GM23338 (cell line): ENCODE measurements at regions not wholly inside any gene's neighbourhood (a gene's known extent, or its start where the extent isn't known, plus 50 kb on each side); places are given as distances from the start of the nearest gene placed in this dataset.

Experiments used
- ATAC-seq: fragments of 200-7000 bp; cut with Tn5 transposase; 3 replicates; pipeline ENCODE4 v1.9.1; 2020
- DNase-seq: peaks from one replicate; pipeline ENCODE4 v3.0.0-alpha.2; 2015; ENCODE audit warnings: low spot score
- H2AFZ ChIP-seq: fragments of 200-600 bp; sonication (generic); 2 replicates; pipeline ENCODE4 v1.8.0; 2016; ENCODE audit warnings: antibody characterized with exemption, mild to moderate bottlenecking, moderate library complexity
- H3F3A ChIP-seq: fragments of 200-600 bp; sonication (generic); replicated peaks from 2 replicates; pipeline ENCODE4 v1.8.0; 2017; ENCODE audit warnings: antibody characterized with exemption, mixed run types, low read depth
- H3K27ac ChIP-seq: fragments of 200-600 bp; sonication (generic); 2 replicates; pipeline ENCODE4 v1.6.1; 2016; ENCODE audit warnings: low read depth
- H3K27me3 ChIP-seq: fragments of 200-600 bp; sonication (generic); 2 replicates; pipeline ENCODE4 v1.8.0; 2016; ENCODE audit warnings: mild to moderate bottlenecking, mixed run types, moderate library complexity; ENCODE audit not compliant: insufficient read depth
- H3K36me3 ChIP-seq: fragments of 200-600 bp; sonication (generic); 2 replicates; pipeline ENCODE4 v1.8.0; 2016; ENCODE audit warnings: mild to moderate bottlenecking; ENCODE audit not compliant: insufficient read depth
- H3K4me1 ChIP-seq: fragments of 200-600 bp; sonication (generic); 2 replicates; pipeline ENCODE4 v1.8.0; 2016; ENCODE audit warnings: mild to moderate bottlenecking, moderate library complexity; ENCODE audit not compliant: insufficient read depth
- H3K4me2 ChIP-seq: fragments of 200-600 bp; sonication (generic); 2 replicates; pipeline ENCODE4 v1.7.1; 2017; ENCODE audit warnings: mixed run types
- H3K4me3 ChIP-seq: fragments of 200-600 bp; sonication (generic); 2 replicates; pipeline ENCODE4 v1.6.1; 2016; ENCODE audit warnings: mixed run types
- H3K79me2 ChIP-seq: fragments of 200-600 bp; sonication (generic); replicated peaks from 2 replicates; pipeline ENCODE4 v1.8.0; 2017; ENCODE audit warnings: mild to moderate bottlenecking; ENCODE audit not compliant: insufficient read depth
- H3K9me2 ChIP-seq: fragments of 200-600 bp; sonication (generic); 2 replicates; pipeline ENCODE4 v1.8.0; 2017; ENCODE audit not compliant: insufficient read depth
- H4K20me1 ChIP-seq: fragments of 200-600 bp; sonication (generic); replicated peaks from 2 replicates; pipeline ENCODE4 v1.8.0; 2017; ENCODE audit warnings: mild to moderate bottlenecking; ENCODE audit not compliant: insufficient read depth
- H3K27ac Mint-ChIP-seq: 2 replicates; pipeline ENCODE4 v1.8.0; 2020; ENCODE audit warnings: inconsistent platforms, mild to moderate bottlenecking, moderate library complexity, mixed read lengths
- H3K27me3 Mint-ChIP-seq: 3 replicates; pipeline ENCODE4 v1.8.0; 2022; ENCODE audit warnings: low read depth, mild to moderate bottlenecking, moderate library complexity, mixed read lengths, inconsistent platforms; ENCODE audit not compliant: insufficient read depth, poor library complexity
- H3K36me3 Mint-ChIP-seq: 3 replicates; pipeline ENCODE4 v1.8.0; 2021; ENCODE audit warnings: low read depth, mild to moderate bottlenecking, inconsistent platforms, moderate library complexity, mixed read lengths
- H3K4me1 Mint-ChIP-seq: 3 replicates; pipeline ENCODE4 v1.8.0; 2020; ENCODE audit warnings: mild to moderate bottlenecking, inconsistent platforms, mixed read lengths
- H3K4me3 Mint-ChIP-seq: 3 replicates; pipeline ENCODE4 v1.8.0; 2021; ENCODE audit warnings: moderate library complexity, mild to moderate bottlenecking, inconsistent platforms, mixed read lengths
- H3K9me3 Mint-ChIP-seq: 3 replicates; pipeline ENCODE4 v1.8.0; 2020; ENCODE audit warnings: moderate library complexity, mild to moderate bottlenecking, inconsistent platforms, mixed read lengths
- CTCF ChIP-seq, 2 experiments: fragments of 200-600 bp in 1 of 2; sonication (generic) in 1 of 2; conservative IDR thresholded peaks; 2 replicates each; pipeline versions ENCODE4 v1.5.1 to v1.6.1; 2016 to 2017; ENCODE audit warnings: antibody characterized with exemption in 2 of 2, low read depth in 2 of 2, mild to moderate bottlenecking in 2 of 2, moderate library complexity in 1 of 2
- JUNB ChIP-seq: IDR thresholded peaks from one replicate; pipeline ENCODE4 v1.6.1; 2016; ENCODE audit warnings: antibody characterized with exemption; ENCODE audit not compliant: unreplicated experiment
- POLR2AphosphoS5 ChIP-seq: IDR thresholded peaks from 2 replicates; pipeline ENCODE4 v1.6.1; 2016; ENCODE audit warnings: antibody characterized with exemption, low read depth
- REST ChIP-seq: IDR thresholded peaks from one replicate; pipeline ENCODE4 v1.6.1; 2018; ENCODE audit warnings: antibody characterized with exemption; ENCODE audit not compliant: unreplicated experiment
- ZNF331 ChIP-seq: fragments of 250-450 bp; sonication (Bioruptor Pico); IDR thresholded peaks from 2 replicates; pipeline ENCODE4 v1.5.0; 2020; ENCODE audit warnings: low read depth, mild to moderate bottlenecking, moderate library complexity
- ZNF462 ChIP-seq: fragments of 250-450 bp; sonication (Bioruptor Pico); IDR thresholded peaks from 2 replicates; pipeline ENCODE4 v1.5.0; 2020; ENCODE audit warnings: mild to moderate bottlenecking, moderate library complexity

GRCh38 chr2:6652251-6652650, 213.5 kb downstream of the CMPK2 start:
- Mint-ChIP-seq H3K36me3 (peaks cover 3% of the 10 kb centered on the region; the same call in 1 of the 3 replicates), H3K9me3 (peaks cover 46% of the 10 kb centered on the region), H3K27me3 (no peaks in the 10 kb centered on the region), H3K4me3 (no peak overlapping the region), H3K27ac (no peak overlapping the region), H3K4me1 (no peaks in the 10 kb centered on the region)
- Histone ChIP-seq H2AFZ (no peak overlapping the region), H3K36me3 (no peaks in the 10 kb centered on the region), H3K27me3 (no peaks in the 10 kb centered on the region), H3F3A (no peaks in the 10 kb centered on the region), H3K27ac (no peak overlapping the region), H3K9me2 (0 out of 2 replicates have a peak, but pooled peaks cover 4% of the 10 kb centered on the region), H3K4me3 (no peak overlapping the region), H3K4me2 (no peak overlapping the region), H3K4me1 (peaks cover 3% of the 10 kb centered on the region; the same call in 1 of the 2 replicates), H3K79me2 (no peaks in the 10 kb centered on the region), H4K20me1 (no peaks in the 10 kb centered on the region)
- ATAC-seq, result no peak
- DNase-seq, result no peak
- TF ChIP-seq ZNF462, result no peak
- no peak for TF ChIP-seq POLR2AphosphoS5
- TF ChIP-seq REST, result no peak
- no peak for TF ChIP-seq CTCF (conservative IDR thresholded peaks at IDR 0.05; ENCODE audit: low read depth in 2 of 2)
- TF ChIP-seq ZNF331 (CRISPR knock-in tag), result no peak
- TF ChIP-seq JUNB, result no peak
